SK-N-SH (cell line): ENCODE measurements at regions not wholly inside any gene's neighbourhood (a gene's known extent, or its start where the extent isn't known, plus 50 kb on each side); places are given as distances from the start of the nearest gene placed in this dataset.

ENCODE experiments used
- CTCF ChIA-PET: fragments of 300-600, 350-600 bp; formaldehyde crosslinking; extraction: SDS; loops from one replicate; lab custom pipeline; 2021; lab: Yijun Ruan, JAX
- POLR2A ChIA-PET: fragments of 350-600 bp; sonication (Branson Sonifier 250); formaldehyde crosslinking; extraction: SDS; loops from one replicate; lab custom pipeline; 2020; ENCODE audit warnings: antibody characterized with exemption, inconsistent platforms; lab: Yijun Ruan, JAX
- DNase-seq: peaks from one replicate; pipeline ENCODE4 v3.0.0; 2012
- H2AFZ ChIP-seq: fragments of 200-600 bp; sonication (generic); 2 replicates; pipeline ENCODE4 v1.8.1; 2016; ENCODE audit warnings: antibody characterized with exemption, mild to moderate bottlenecking, low read depth
- H3F3A ChIP-seq: fragments of 200-600 bp; sonication (generic); replicated peaks from 2 replicates; pipeline ENCODE3; 2016; ENCODE audit warnings: antibody characterized with exemption, mild to moderate bottlenecking; ENCODE audit not compliant: insufficient read depth
- H3K27ac ChIP-seq, 2 experiments: fragments of 200-500 bp in 1 of 2; fragments of 200-600 bp in 1 of 2; sonication (Bioruptor generic) in 1 of 2; sonication (generic), shearing (Covaris generic) in 1 of 2; 2 replicates each; pipeline versions ENCODE4 v1.5.1 to v1.6.1; 2014 to 2016; ENCODE audit warnings: low read depth in 2 of 2, inconsistent platforms in 1 of 2, low read length in 1 of 2, mild to moderate bottlenecking in 1 of 2, mixed read lengths in 1 of 2
- H3K27me3 ChIP-seq: fragments of 200-600 bp; sonication (generic), shearing (Covaris generic); 2 replicates; pipeline ENCODE4 v1.6.1; 2016; ENCODE audit warnings: mixed run types; ENCODE audit not compliant: insufficient read depth
- H3K36me3 ChIP-seq, 2 experiments: fragments of 200-500 bp in 1 of 2; fragments of 200-600 bp in 1 of 2; sonication (Bioruptor generic) in 1 of 2; sonication (generic) in 1 of 2; replicated peaks in 1 of 2; 2 replicates each; pipeline versions ENCODE3 to v1.5.1; 2014 to 2016; ENCODE audit warnings: low read length in 1 of 2, mild to moderate bottlenecking in 1 of 2; ENCODE audit not compliant: insufficient read depth in 2 of 2, control insufficient read depth in 1 of 2
- H3K4me1 ChIP-seq, 2 experiments: fragments of 200-500 bp in 1 of 2; fragments of 200-600 bp in 1 of 2; sonication (Bioruptor generic) in 1 of 2; sonication (generic), shearing (Covaris generic) in 1 of 2; 2 replicates each; pipeline versions ENCODE4 v1.5.1 to v1.6.1; 2014 to 2016; ENCODE audit warnings: low read depth in 1 of 2, low read length in 1 of 2, mixed run types in 1 of 2; ENCODE audit not compliant: insufficient read depth in 2 of 2, control insufficient read depth in 1 of 2
- H3K4me2 ChIP-seq: fragments of 200-600 bp; sonication (generic), shearing (Covaris generic); 2 replicates; pipeline ENCODE4 v1.6.1; 2017; ENCODE audit warnings: mixed run types
- H3K4me3 ChIP-seq, 2 experiments: fragments of 200-500 bp in 1 of 2; fragments of 200-600 bp in 1 of 2; sonication (Bioruptor generic) in 1 of 2; sonication (generic), shearing (Covaris generic) in 1 of 2; 2 replicates each; pipeline versions ENCODE4 v1.5.1 to v1.8.1; 2014 to 2016; ENCODE audit warnings: low read depth in 2 of 2, inconsistent platforms in 1 of 2, low read length in 1 of 2, mild to moderate bottlenecking in 1 of 2, mixed read lengths in 1 of 2, moderate library complexity in 1 of 2
- H3K79me2 ChIP-seq: fragments of 200-600 bp; sonication (generic); 2 replicates; pipeline ENCODE4 v1.8.1; 2017; ENCODE audit warnings: mild to moderate bottlenecking; ENCODE audit not compliant: insufficient read depth
- H3K9ac ChIP-seq: fragments of 200-600 bp; sonication (generic); 2 replicates; pipeline ENCODE4 v1.6.1; 2017; ENCODE audit warnings: mixed run types
- H3K9me2 ChIP-seq: fragments of 200-600 bp; sonication (generic); 2 replicates; pipeline ENCODE4 v1.6.1; 2017; ENCODE audit warnings: mixed run types
- H3K9me3 ChIP-seq: fragments of 200-600 bp; sonication (generic); 2 replicates; pipeline ENCODE4 v1.6.1; 2017; ENCODE audit warnings: mixed run types, mild to moderate bottlenecking, moderate library complexity
- H4K20me1 ChIP-seq: fragments of 200-600 bp; sonication (generic); 2 replicates; pipeline ENCODE4 v1.6.1; 2017; ENCODE audit warnings: mild to moderate bottlenecking, mixed run types; ENCODE audit not compliant: insufficient read depth
- ELF1 ChIP-seq: IDR thresholded peaks from 2 replicates; pipeline ENCODE4 v1.4.0; 2012
- EP300 ChIP-seq, 2 experiments: IDR thresholded peaks; 2 replicates each; pipeline versions ENCODE4 v1.4.0 to v1.6.1; 2012; ENCODE audit warnings: borderline replicate concordance in 1 of 2, low read depth in 1 of 2, low read length in 1 of 2
- EZH2phosphoT487 ChIP-seq: fragments of 200-600 bp; sonication (generic); IDR thresholded peaks from 2 replicates; pipeline ENCODE4 v1.6.1; 2017; ENCODE audit warnings: low read depth, mixed run types, mild to moderate bottlenecking, antibody characterized with exemption, moderate library complexity, borderline replicate concordance
- FOXJ3 ChIP-seq: sonication (generic); formaldehyde crosslinking; IDR thresholded peaks from 2 replicates; pipeline ENCODE4 v1.5.1; 2020; ENCODE audit warnings: mild to moderate bottlenecking, missing genetic modification reagents
- FOXM1 ChIP-seq: IDR thresholded peaks from 2 replicates; pipeline ENCODE4 v1.4.0; 2012; ENCODE audit warnings: low read depth, mild to moderate bottlenecking
- GABPA ChIP-seq: IDR thresholded peaks from 2 replicates; pipeline ENCODE4 v1.4.0; 2012; ENCODE audit warnings: low read depth, mild to moderate bottlenecking
- GATA2 ChIP-seq: sonication (generic); formaldehyde crosslinking; IDR thresholded peaks from 2 replicates; pipeline ENCODE4 v1.5.0; 2020; ENCODE audit warnings: mild to moderate bottlenecking, missing genetic modification reagents
- JUND ChIP-seq: IDR thresholded peaks from 2 replicates; pipeline ENCODE4 v1.4.0; 2012
- MXI1 ChIP-seq: IDR thresholded peaks from 2 replicates; pipeline ENCODE4 v1.6.1; 2012; ENCODE audit warnings: mild to moderate bottlenecking, low read depth, low read length, improper control_type of control experiment
- NFIC ChIP-seq: IDR thresholded peaks from 2 replicates; pipeline ENCODE4 v1.4.0; 2012; ENCODE audit warnings: borderline replicate concordance
- RCOR1 ChIP-seq: fragments of 150-350 bp; IDR thresholded peaks from 2 replicates; pipeline ENCODE4 v1.6.1; 2017; ENCODE audit warnings: antibody characterized with exemption, low read length
- REST ChIP-seq: IDR thresholded peaks from 2 replicates; pipeline ENCODE4 v1.6.1; 2012; ENCODE audit warnings: mild to moderate bottlenecking, low read depth, low read length, moderate library complexity
- SMC3 ChIP-seq: IDR thresholded peaks from 2 replicates; pipeline ENCODE4 v1.6.1; 2012; ENCODE audit warnings: low read depth, low read length, improper control_type of control experiment
- TEAD4 ChIP-seq: IDR thresholded peaks from 2 replicates; pipeline ENCODE4 v1.4.0; 2012; ENCODE audit warnings: mild to moderate bottlenecking, borderline replicate concordance; ENCODE audit not compliant: insufficient read depth
- YY1 ChIP-seq: IDR thresholded peaks from 2 replicates; pipeline ENCODE4 v1.4.0; 2012; ENCODE audit warnings: low read depth, mild to moderate bottlenecking
- WGBS: methylation state at CpG from one replicate; pipeline ENCODE4 v1.1.6; 2017; ENCODE audit warnings: low lambda C conversion rate; 5-methylcytosine and 5-hydroxymethylcytosine counted together

DNA sequence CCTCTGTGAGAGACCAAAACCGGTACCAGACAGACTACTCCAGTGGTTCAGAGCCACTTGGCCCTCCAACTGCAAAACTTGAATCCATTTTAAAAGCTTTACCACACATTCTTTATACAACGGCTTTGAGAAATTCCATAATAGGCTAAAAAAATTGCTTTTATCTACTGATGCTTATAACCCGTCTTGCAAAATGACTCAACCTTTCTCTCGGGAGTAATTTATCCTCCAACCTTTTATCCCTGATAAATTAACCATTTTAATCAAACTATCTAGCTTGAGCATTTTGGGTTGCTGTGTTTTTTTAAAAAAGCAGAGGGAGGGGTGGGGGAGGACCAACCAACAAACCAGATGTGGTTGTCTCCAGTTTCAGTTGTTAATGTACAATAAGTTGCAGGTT is 275.7 kb upstream of the LRTM1 start:
- Histone ChIP-seq H3K27ac (peak overlapping the region in 1 of 2 experiments; percentile 81; a peak in 2 of 4 replicates), H3K4me2 (no peak overlapping the region), H3K4me3 (no peak overlapping the region), H2AFZ (no peak overlapping the region; the same call in 1 of the 2 replicates), H3K27me3 (no peaks in the 10 kb centered on the region), H4K20me1 (no peaks in the 10 kb centered on the region), H3K9me2 (no peaks in the 10 kb centered on the region), H3K9me3 (no peaks in the 10 kb centered on the region), H3K36me3 (no peaks in the 10 kb centered on the region), H3K79me2 (no peaks in the 10 kb centered on the region), H3K4me1 (peaks cover 0 to 7% of the 10 kb centered on the region in 2 experiments; a peak in 1 of 4 replicates), H3F3A (peaks cover 13% of the 10 kb centered on the region), H3K9ac (no peak overlapping the region)
- 67% methylated on average over 4 of the region's 4 CpGs for WGBS
- CTCF ChIA-PET: no interaction called here
- POLR2A ChIA-PET: no interaction called here
- no peak for TF ChIP-seq MXI1
- no peak for DNase-seq

DNA sequence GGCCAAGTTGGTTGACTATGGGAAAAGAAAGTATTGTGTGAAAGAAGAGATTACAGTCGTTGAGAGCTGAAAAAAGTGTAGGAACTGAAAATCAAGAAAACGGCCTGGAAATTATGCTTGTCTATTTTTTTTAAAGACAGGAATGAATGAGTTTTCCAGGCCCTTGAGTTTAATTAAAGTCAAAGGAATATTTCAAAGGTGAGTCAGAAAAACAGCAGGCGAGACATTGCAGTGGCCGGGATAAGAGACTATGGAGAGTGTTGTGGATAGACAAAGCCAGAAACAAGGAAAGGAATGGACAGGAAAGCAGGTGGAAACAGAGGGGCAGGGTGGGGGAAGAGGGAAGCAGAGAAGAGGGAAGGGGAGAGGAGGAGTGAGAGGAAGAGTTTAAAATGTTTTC is 275.1 kb upstream of the LRTM1 start:
- no peaks in the 10 kb centered on the region for H3K36me3 ChIP-seq
- peaks cover 0 to 7% of the 10 kb centered on the region in 2 experiments; a peak in 1 of 4 replicates for H3K4me1 ChIP-seq
- WGBS: 49% methylated on average over 4 of the region's 4 CpGs
- TF ChIP-seq FOXJ3 (CRISPR knock-in tag) (no peak), SMC3 (no peak), RCOR1 (no peak), ELF1 (no peak), REST (no peak), EP300 (IDR thresholded peaks at IDR 0.05; ENCODE audit: borderline replicate concordance in 1 of 2, low read depth in 1 of 2, low read length in 1 of 2) (no peak), FOXM1 (no peak), YY1 (no peak), JUND (no peak), GABPA (no peak), TEAD4 (no peak), GATA2 (CRISPR knock-in tag) (no peak), NFIC (no peak), EZH2phosphoT487 (no peak), MXI1 (no peak)
- H3K4me3 ChIP-seq: no peak overlapping the region
- no peaks in the 10 kb centered on the region for H4K20me1 ChIP-seq
- no peak for DNase-seq
- ChIA-PET POLR2A (no interaction called here), CTCF (interaction anchor here (0.7 kb wide), 1 partner anchor 266 kb away, joined by 3 read pairs; no protein-coding TSS in a partner anchor)
- no peak overlapping the region for H2AFZ ChIP-seq
- peaks cover 13% of the 10 kb centered on the region for H3F3A ChIP-seq
- H3K9ac ChIP-seq: no peak overlapping the region
- H3K27me3 ChIP-seq: no peaks in the 10 kb centered on the region
- H3K79me2 ChIP-seq: no peaks in the 10 kb centered on the region
- no peaks in the 10 kb centered on the region for H3K9me2 ChIP-seq
- no peak overlapping the region for H3K4me2 ChIP-seq
- H3K27ac ChIP-seq: peak overlapping the region in 1 of 2 experiments; percentile 81; a peak in 2 of 4 replicates
- H3K9me3 ChIP-seq: no peaks in the 10 kb centered on the region
